K562 (cell line): ENCODE measurements at regions not wholly inside any gene's neighbourhood (a gene's known extent, or its start where the extent isn't known, plus 50 kb on each side); places are given as distances from the start of the nearest gene placed in this dataset.

Experiments
- ATAC-seq: fragments of 200-7000 bp; cut with Tn5 transposase; 3 replicates; pipeline ENCODE4 v1.9.1; 2020; ENCODE audit warnings: moderate library complexity
- BruUV-seq: library from RNA; stranded (reverse); fragments of 400-500 nt; replicated peaks from 2 replicates; lab custom pipeline; 2021; lab: Mats Ljungman, UMichigan
- CTCF ChIA-PET: fragments of 300-600 bp; formaldehyde crosslinking; extraction: SDS; loops from one replicate; lab custom pipeline; 2021; ENCODE audit warnings: low intra/inter-chr PET ratio; lab: Yijun Ruan, JAX
- POLR2A ChIA-PET: fragments of 300-600, 350-650 bp; sonication (Branson Sonifier 250); formaldehyde crosslinking; extraction: SDS; loops from one replicate; lab custom pipeline; 2021; ENCODE audit warnings: antibody characterized with exemption, inconsistent platforms; lab: Yijun Ruan, JAX
- DNase-seq, 4 experiments: peaks; one replicate each; pipeline versions ENCODE4 v3.0.0 to v3.0.0-alpha.2; 2011 to 2018; ENCODE audit warnings: low spot score in 3 of 4, mixed read lengths in 3 of 4; ENCODE audit errors: extremely low read depth in 1 of 4
- FAIRE-seq: peaks from 2 replicates; lab custom pipeline; 2011; peaks lifted over from hg19 to GRCh38; lab: Jason Lieb, UNC
- H2AFZ ChIP-seq: 2 replicates; pipeline ENCODE4 v1.6.0; 2011; ENCODE audit warnings: low read depth, low read length, control low read depth, inconsistent platforms
- H3K27ac ChIP-seq: fragments of 200-600 bp; 3 replicates; pipeline ENCODE4 v1.8.0; 2011; ENCODE audit warnings: low read depth, mild to moderate bottlenecking, control low read depth, inconsistent platforms, low read length, moderate library complexity, mixed read lengths; ENCODE audit errors: extremely low read depth
- H3K27me3 ChIP-seq, 2 experiments: fragments of 300-600 bp in 1 of 2; 2 replicates in 1 of 2; 3 replicates in 1 of 2; pipeline versions ENCODE4 v1.6.0 to v1.8.0; 2011; ENCODE audit warnings: inconsistent platforms in 2 of 2, low read length in 2 of 2, mild to moderate bottlenecking in 1 of 2, mixed read lengths in 1 of 2, moderate library complexity in 1 of 2; ENCODE audit not compliant: control insufficient read depth in 2 of 2, insufficient read depth in 2 of 2
- H3K36me3 ChIP-seq: fragments of 300-600 bp; 3 replicates; pipeline ENCODE4 v1.8.0; 2011; ENCODE audit warnings: mild to moderate bottlenecking, low read length, inconsistent platforms; ENCODE audit not compliant: control insufficient read depth, insufficient read depth
- H3K4me1 ChIP-seq, 2 experiments: fragments of 200-600 bp in 1 of 2; replicated peaks in 1 of 2; 2 replicates in 1 of 2; 3 replicates in 1 of 2; pipeline versions ENCODE4 v1.5.1 to v1.8.0; 2011; ENCODE audit warnings: inconsistent platforms in 2 of 2, low read length in 2 of 2, mild to moderate bottlenecking in 1 of 2, mixed read lengths in 1 of 2, moderate library complexity in 1 of 2; ENCODE audit not compliant: control insufficient read depth in 2 of 2, insufficient read depth in 2 of 2
- H3K4me2 ChIP-seq: 2 replicates; pipeline ENCODE4 v1.6.1; 2011; ENCODE audit warnings: low read length, control low read depth, inconsistent platforms, mixed read lengths; ENCODE audit not compliant: insufficient read depth
- H3K4me3 ChIP-seq: fragments of 200-600 bp; sonication (generic), shearing (Covaris generic); 2 replicates; pipeline ENCODE4 v1.5.1; 2016; ENCODE audit warnings: control low read depth, inconsistent platforms
- H3K79me2 ChIP-seq: fragments of 200-600 bp; 3 replicates; pipeline ENCODE4 v1.8.0; 2011; ENCODE audit warnings: low read length, inconsistent platforms; ENCODE audit not compliant: control insufficient read depth, insufficient read depth
- H3K9ac ChIP-seq, 2 experiments: 2 replicates each; pipeline versions ENCODE4 v1.6.0 to v1.6.1; 2011; ENCODE audit warnings: low read depth in 2 of 2, low read length in 2 of 2, control low read depth in 1 of 2, inconsistent platforms in 1 of 2, mild to moderate bottlenecking in 1 of 2, mixed read lengths in 1 of 2; ENCODE audit not compliant: insufficient read depth in 1 of 2
- H3K9me1 ChIP-seq: one replicate; pipeline ENCODE4 v1.6.0; 2011; ENCODE audit warnings: inconsistent platforms, mild to moderate bottlenecking, low read length, moderate library complexity; ENCODE audit not compliant: control insufficient read depth, insufficient read depth
- H3K9me3 ChIP-seq: replicated peaks from 2 replicates; pipeline ENCODE4 v1.5.1; 2011; ENCODE audit warnings: low read depth, low read length, inconsistent platforms; ENCODE audit not compliant: control insufficient read depth, insufficient read depth
- H4K20me1 ChIP-seq: replicated peaks from 2 replicates; pipeline ENCODE4 v1.6.1; 2011; ENCODE audit warnings: low read length, inconsistent platforms, mixed read lengths; ENCODE audit not compliant: control insufficient read depth, insufficient read depth
- BDP1 ChIP-seq: IDR thresholded peaks from 3 replicates; pipeline ENCODE4 v1.6.1; 2011; ENCODE audit not compliant: insufficient read length, insufficient read depth
- CBX5 ChIP-seq: IDR thresholded peaks from 2 replicates; pipeline ENCODE4 v1.6.1; 2014; ENCODE audit warnings: low read depth, borderline replicate concordance
- CHD2 ChIP-seq: IDR thresholded peaks from 2 replicates; pipeline ENCODE4 v1.6.1; 2011; ENCODE audit warnings: low read depth, low read length
- CLOCK ChIP-seq: fragments of 250-450 bp; sonication (Bioruptor Pico); IDR thresholded peaks from 2 replicates; pipeline ENCODE4 v1.4.0; 2020; ENCODE audit warnings: mild to moderate bottlenecking, moderate library complexity, borderline replicate concordance
- ELF1 ChIP-seq: fragments of 200-800 bp; sonication (Bioruptor generic); IDR thresholded peaks from 2 replicates; pipeline ENCODE4 v1.6.1; 2016; ENCODE audit warnings: missing genetic modification characterization, missing compliant biosample characterization
- EP300 ChIP-seq: IDR thresholded peaks from 2 replicates; pipeline ENCODE4 v1.6.1; 2012; ENCODE audit warnings: low read length, improper control_type of control experiment
- GATAD2A ChIP-seq: fragments of 450-650 bp; IDR thresholded peaks from 2 replicates; pipeline ENCODE4 v1.6.1; 2017
- HNRNPLL ChIP-seq: fragments of 200-400 bp; formaldehyde crosslinking; IDR thresholded peaks from 2 replicates; pipeline ENCODE4 v1.6.1; 2017; ENCODE audit warnings: low read length, low read depth, mild to moderate bottlenecking; ENCODE audit not compliant: poor library complexity, severe bottlenecking
- IFI16 ChIP-seq: fragments of 250-450 bp; sonication (Bioruptor Pico); IDR thresholded peaks from 2 replicates; pipeline ENCODE4 v2.1.2; 2022; ENCODE audit warnings: mild to moderate bottlenecking, inconsistent platforms
- JUN ChIP-seq, 2 experiments: sonication (generic) in 1 of 2; formaldehyde crosslinking in 1 of 2; IDR thresholded peaks; 2 replicates each; pipeline versions ENCODE4 v1.6.1 to v1.8.0; 2012 to 2022; ENCODE audit warnings: borderline replicate concordance in 2 of 2, mild to moderate bottlenecking in 2 of 2, improper control_type of control experiment in 1 of 2, low read depth in 1 of 2, low read length in 1 of 2, missing genetic modification reagents in 1 of 2
- MAFG ChIP-seq: fragments of 450-650 bp; conservative IDR thresholded peaks from 2 replicates; pipeline ENCODE4 v1.6.1; 2016; ENCODE audit warnings: missing genetic modification characterization, missing compliant biosample characterization
- NR2F6 ChIP-seq: fragments of 450-650 bp; formaldehyde crosslinking; IDR thresholded peaks from 2 replicates; pipeline ENCODE4 v1.4.0; 2020; ENCODE audit warnings: mild to moderate bottlenecking
- PKNOX1 ChIP-seq: fragments of 450-650 bp; IDR thresholded peaks from 2 replicates; pipeline ENCODE4 v1.6.1; 2016
- PYGO2 ChIP-seq: fragments of 450-650 bp; IDR thresholded peaks from 2 replicates; pipeline ENCODE4 v1.6.1; 2016; ENCODE audit warnings: mild to moderate bottlenecking, missing genetic modification characterization, moderate library complexity, missing compliant biosample characterization
- ZNF347 ChIP-seq: fragments of 450-650 bp; formaldehyde crosslinking; IDR thresholded peaks from 2 replicates; pipeline ENCODE4 v1.4.0; 2020; ENCODE audit warnings: low read depth, mild to moderate bottlenecking, moderate library complexity
- ZNF431 ChIP-seq: sonication (generic); formaldehyde crosslinking; IDR thresholded peaks from 2 replicates; pipeline ENCODE4 v1.8.0; 2022; ENCODE audit warnings: mild to moderate bottlenecking, missing genetic modification reagents
- ZNF436 ChIP-seq: fragments of 250-450, 450-650 bp; sonication (Bioruptor Pico); formaldehyde crosslinking; IDR thresholded peaks from 2 replicates; pipeline ENCODE4 v1.7.0; 2020; ENCODE audit warnings: mild to moderate bottlenecking
- ZNF561 ChIP-seq: fragments of 450-650 bp; formaldehyde crosslinking; conservative IDR thresholded peaks from 2 replicates; pipeline ENCODE4 v1.4.0; 2020; ENCODE audit warnings: mild to moderate bottlenecking, moderate library complexity
- ZNF717 ChIP-seq: fragments of 250-450 bp; sonication (Bioruptor Pico); IDR thresholded peaks from 2 replicates; pipeline ENCODE4 v1.5.0; 2021
- ZSCAN29 ChIP-seq: fragments of 450-650 bp; IDR thresholded peaks from 2 replicates; pipeline ENCODE4 v1.6.1; 2017
- WGBS: fragments of 100-300 bp; shearing (Covaris generic); methylation state at CpG from one replicate; pipeline ENCODE4 v1.1.6; 2016; ENCODE audit warnings: low coverage, mixed read lengths; ENCODE audit not compliant: insufficient coverage; ENCODE audit errors: missing lambda C conversion rate; 5-methylcytosine and 5-hydroxymethylcytosine counted together
- in situ Hi-C: fragments of 300-500 bp; cut with MboI; formaldehyde crosslinking; loops from 4 replicates; pipeline ENCODE4 v1.15.0; 2018; ENCODE audit warnings: inconsistent platforms, mixed read lengths
- intact Hi-C: fragments of 100-400 bp; cut with micrococcal nuclease; formaldehyde crosslinking; loops from 2 replicates; pipeline ENCODE4 v1.14.2; 2022

- TF ChIP-seq MAFG, result no peak
- no peak for TF ChIP-seq PKNOX1
- TF ChIP-seq ZNF436 (CRISPR knock-in tag), result no peak
- TF ChIP-seq NR2F6 (CRISPR knock-in tag), result no peak
- TF ChIP-seq ELF1 (tag), result no peak
- TF ChIP-seq ZNF717 (CRISPR knock-in tag), result no peak
Observed at GRCh38 chr22:34294476-34294875, 374.2 kb upstream of the LARGE1 start (continued).

- in situ Hi-C loops, result no loop called here
- TF ChIP-seq PYGO2 (tag) (no peak), HNRNPLL (no peak), ZNF561 (CRISPR knock-in tag) (no peak), ZNF347 (CRISPR knock-in tag) (no peak), JUN (IDR thresholded peaks at IDR 0.05; ENCODE audit: borderline replicate concordance, low read depth, low read length) (no peak), JUN (CRISPR knock-in tag; IDR thresholded peaks at IDR 0.05; ENCODE audit: borderline replicate concordance) (no peak), CHD2 (no peak), ZSCAN29 (no peak), GATAD2A (no peak), EP300 (no peak), CLOCK (CRISPR knock-in tag) (no peak), IFI16 (CRISPR knock-in tag) (no peak), CBX5 (no peak), BDP1 (no peak), ZNF431 (CRISPR knock-in tag) (no peak)
Observed at GRCh38 chr22:34294986-34295385, 374.7 kb upstream of the LARGE1 start.

More at GRCh38 chr22:34294986-34295385, 374.7 kb upstream of the LARGE1 start:
- WGBS, result 0% methylated on average over 3 of the region's 3 CpGs
- BruUV-seq, result no TSS peak
- Histone ChIP-seq H3K27me3 (no peaks in the 10 kb centered on the region), H3K4me1 (no peaks in the 10 kb centered on the region), H2AFZ (no peak overlapping the region), H3K36me3 (no peaks in the 10 kb centered on the region), H4K20me1 (no peaks in the 10 kb centered on the region), H3K4me3 (no peak overlapping the region), H3K9me3 (no peaks in the 10 kb centered on the region), H3K4me2 (no peak overlapping the region), H3K9ac (no peak overlapping the region), H3K27ac (no peak overlapping the region), H3K9me1 (no peaks in the 10 kb centered on the region), H3K79me2 (no peaks in the 10 kb centered on the region)
- ChIA-PET CTCF (no interaction called here), POLR2A (no interaction called here)
- no peak for DNase-seq
- no peak for FAIRE-seq
- no peak for ATAC-seq
- intact Hi-C loops, result no loop called here
